ENCODE measurements at regions not wholly inside any gene's neighbourhood (a gene's known extent, or its start where the extent isn't known, plus 50 kb on each side); places are given as distances from the start of the nearest gene placed in this dataset.

- DNase-seq (ENCODE audit: low read depth), result no peak
- no peak overlapping the region for H3K4me3 ChIP-seq (ENCODE audit: low read depth, low read length)
- no peak for TF ChIP-seq CTCF (IDR thresholded peaks at IDR 0.05; ENCODE audit: control insufficient read depth, extremely low read depth, insufficient read depth)
These were observed 213.9 kb upstream of the SHH start for GRCh38 chr7:156026076-156026600.

GRCh38 chr7:156025675-156026074, 213.4 kb upstream of the SHH start:
- no peak overlapping the region for H3K4me3 ChIP-seq (ENCODE audit: low read depth, low read length)
- no peak for TF ChIP-seq CTCF (IDR thresholded peaks at IDR 0.05; ENCODE audit: control insufficient read depth, extremely low read depth, insufficient read depth)
- DNase-seq (ENCODE audit: low read depth), result no peak

DNA sequence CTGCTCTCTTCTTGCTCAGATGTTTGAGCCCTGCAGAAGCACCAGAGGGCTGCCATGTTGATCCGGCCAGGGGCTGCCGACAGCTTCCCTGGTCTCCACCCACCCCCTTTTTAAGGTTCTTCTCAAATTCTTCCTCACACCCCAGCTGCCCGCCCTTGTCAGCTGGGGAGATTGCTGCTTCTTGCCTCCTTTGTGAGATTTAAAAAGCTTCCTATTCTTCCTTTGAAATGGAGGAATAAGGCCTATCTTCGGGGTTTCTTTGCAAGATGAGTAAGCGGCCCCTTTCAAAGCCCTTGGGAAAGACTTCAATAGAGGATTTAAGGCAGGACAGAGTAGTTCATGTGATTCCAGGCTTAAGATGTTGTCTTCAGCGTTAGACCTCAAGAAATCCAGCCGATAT, 211.9 kb upstream of the SHH start:
- no peak for TF ChIP-seq CTCF (IDR thresholded peaks at IDR 0.05; ENCODE audit: control insufficient read depth, extremely low read depth, insufficient read depth)
- DNase-seq (ENCODE audit: low read depth), result no peak
- H3K4me3 ChIP-seq (ENCODE audit: low read depth, low read length), result no peak overlapping the region

- no peak for DNase-seq (ENCODE audit: low read depth)
These were observed 210.5 kb upstream of the SHH start for GRCh38 chr7:156022483-156023459.

DNA sequence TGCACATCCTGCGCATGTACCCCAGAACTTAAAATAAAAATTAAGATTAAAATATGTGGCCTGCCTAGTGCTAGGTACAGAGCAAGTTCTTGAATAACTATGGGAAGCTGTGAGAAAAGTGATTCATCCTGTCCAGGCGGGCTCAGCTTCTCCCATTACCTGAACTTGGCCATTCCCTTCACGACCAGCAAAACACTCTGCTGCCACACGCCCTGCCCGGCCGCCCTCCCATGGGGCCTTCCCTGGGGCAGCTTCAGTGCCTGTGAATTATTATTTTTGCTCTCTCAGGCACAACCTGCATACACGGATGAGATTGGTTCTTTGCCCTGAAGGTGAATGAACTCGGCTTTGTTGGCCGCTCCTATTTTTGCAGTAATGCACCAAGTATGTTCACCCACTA, 209.2 kb upstream of the SHH start:
- no peak for TF ChIP-seq CTCF (IDR thresholded peaks at IDR 0.05; ENCODE audit: control insufficient read depth, extremely low read depth, insufficient read depth)
- no peak for DNase-seq (ENCODE audit: low read depth)

More at GRCh38 chr7:156022483-156023459, 210.5 kb upstream of the SHH start:
- no peak for TF ChIP-seq CTCF (IDR thresholded peaks at IDR 0.05; ENCODE audit: control insufficient read depth, extremely low read depth, insufficient read depth)
- H3K4me3 ChIP-seq (ENCODE audit: low read depth, low read length), result no peak overlapping the region

GRCh38 chr7:156020566-156020965, 208.3 kb upstream of the SHH start:
- TF ChIP-seq CTCF (IDR thresholded peaks at IDR 0.05; ENCODE audit: control insufficient read depth, extremely low read depth, insufficient read depth), result no peak
- DNase-seq (ENCODE audit: low read depth), result no peak
- H3K4me3 ChIP-seq (ENCODE audit: low read depth, low read length), result no peak overlapping the region

More for the DNA sequence above, 209.2 kb upstream of the SHH start:
- no peak overlapping the region for H3K4me3 ChIP-seq (ENCODE audit: low read depth, low read length)

Data from LNCaP clone FGC (cell line).